ENCODE measurements at regions not wholly inside any gene's neighbourhood (a gene's known extent, or its start where the extent isn't known, plus 50 kb on each side); places are given as distances from the start of the nearest gene placed in this dataset.

DNA sequence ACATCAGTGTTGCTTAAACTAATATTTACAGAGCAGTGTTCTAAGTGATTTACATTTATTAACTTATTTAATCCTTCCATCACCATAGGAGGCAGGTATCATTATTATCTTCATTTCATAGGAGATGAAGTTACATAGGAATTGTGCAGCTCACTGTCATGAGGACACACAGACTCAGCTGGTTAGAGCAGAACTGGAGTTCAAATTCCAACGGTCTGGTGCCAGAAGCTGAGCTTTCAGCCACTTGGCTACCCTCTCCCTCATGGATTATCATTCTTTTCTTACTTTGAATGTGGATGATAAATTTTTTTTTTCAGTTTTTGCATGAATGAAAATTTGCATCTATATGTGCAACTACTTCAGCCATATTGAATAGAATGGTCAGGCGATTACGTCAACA, 86.0 kb upstream of the LRIG1 start:
- no peaks in the 10 kb centered on the region for H3K27me3 ChIP-seq
- 91 to 94% methylated on average over 3 of the region's 3 CpGs for WGBS, 2 donors
- no peak overlapping the region for H3K27ac ChIP-seq
- no peak for ATAC-seq
- TF ChIP-seq, protein P1, sequence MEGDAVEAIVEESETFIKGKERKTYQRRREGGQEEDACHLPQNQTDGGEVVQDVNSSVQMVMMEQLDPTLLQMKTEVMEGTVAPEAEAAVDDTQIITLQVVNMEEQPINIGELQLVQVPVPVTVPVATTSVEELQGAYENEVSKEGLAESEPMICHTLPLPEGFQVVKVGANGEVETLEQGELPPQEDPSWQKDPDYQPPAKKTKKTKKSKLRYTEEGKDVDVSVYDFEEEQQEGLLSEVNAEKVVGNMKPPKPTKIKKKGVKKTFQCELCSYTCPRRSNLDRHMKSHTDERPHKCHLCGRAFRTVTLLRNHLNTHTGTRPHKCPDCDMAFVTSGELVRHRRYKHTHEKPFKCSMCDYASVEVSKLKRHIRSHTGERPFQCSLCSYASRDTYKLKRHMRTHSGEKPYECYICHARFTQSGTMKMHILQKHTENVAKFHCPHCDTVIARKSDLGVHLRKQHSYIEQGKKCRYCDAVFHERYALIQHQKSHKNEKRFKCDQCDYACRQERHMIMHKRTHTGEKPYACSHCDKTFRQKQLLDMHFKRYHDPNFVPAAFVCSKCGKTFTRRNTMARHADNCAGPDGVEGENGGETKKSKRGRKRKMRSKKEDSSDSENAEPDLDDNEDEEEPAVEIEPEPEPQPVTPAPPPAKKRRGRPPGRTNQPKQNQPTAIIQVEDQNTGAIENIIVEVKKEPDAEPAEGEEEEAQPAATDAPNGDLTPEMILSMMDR (IDR thresholded peaks at IDR 0.05): no peak
- intact Hi-C loops (cut with DNase I): no loop called here
- no peaks in the 10 kb centered on the region for H3K36me3 ChIP-seq
- no peaks in the 10 kb centered on the region for H3K4me1 ChIP-seq
- H3K4me3 ChIP-seq: no peak overlapping the region
- no peak for DNase-seq
- no peaks in the 10 kb centered on the region for H3K9me3 ChIP-seq

DNA sequence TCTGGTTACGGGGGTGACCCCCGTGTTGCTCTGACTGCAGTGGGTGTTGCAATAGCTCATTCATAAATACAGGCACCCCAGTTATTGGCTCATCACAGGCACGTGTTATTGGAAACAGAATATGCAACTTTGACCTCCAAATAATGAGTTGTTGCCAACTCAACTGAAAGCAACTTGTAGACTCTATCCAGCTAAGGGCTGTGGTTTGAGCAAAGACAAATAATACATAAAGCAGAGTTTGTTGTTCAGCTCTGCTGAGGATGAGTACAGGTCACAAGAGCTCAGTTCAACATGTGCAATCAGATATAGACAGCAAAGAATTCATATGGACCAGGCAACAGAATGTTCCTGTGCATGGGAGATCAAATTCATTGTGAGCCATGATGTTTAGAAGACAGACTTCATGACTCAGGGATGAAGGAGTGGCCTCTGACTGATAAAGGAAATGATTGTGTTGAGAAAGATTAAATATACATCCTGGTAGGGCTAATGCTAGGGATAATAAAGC, 87.6 kb upstream of the LRIG1 start:
- ATAC-seq: no peak
- no peak overlapping the region for H3K4me3 ChIP-seq
- H3K9me3 ChIP-seq: no peaks in the 10 kb centered on the region
- no peaks in the 10 kb centered on the region for H3K4me1 ChIP-seq
- no peak for DNase-seq
- TF ChIP-seq, protein P1 (IDR thresholded peaks at IDR 0.05): no peak
- 83 to 87% methylated on average over 3 of the region's 3 CpGs for WGBS, 2 donors
- intact Hi-C loops (cut with DNase I): no loop called here
- H3K27ac ChIP-seq: no peak overlapping the region
- no peaks in the 10 kb centered on the region for H3K27me3 ChIP-seq
- H3K36me3 ChIP-seq: no peaks in the 10 kb centered on the region

DNA sequence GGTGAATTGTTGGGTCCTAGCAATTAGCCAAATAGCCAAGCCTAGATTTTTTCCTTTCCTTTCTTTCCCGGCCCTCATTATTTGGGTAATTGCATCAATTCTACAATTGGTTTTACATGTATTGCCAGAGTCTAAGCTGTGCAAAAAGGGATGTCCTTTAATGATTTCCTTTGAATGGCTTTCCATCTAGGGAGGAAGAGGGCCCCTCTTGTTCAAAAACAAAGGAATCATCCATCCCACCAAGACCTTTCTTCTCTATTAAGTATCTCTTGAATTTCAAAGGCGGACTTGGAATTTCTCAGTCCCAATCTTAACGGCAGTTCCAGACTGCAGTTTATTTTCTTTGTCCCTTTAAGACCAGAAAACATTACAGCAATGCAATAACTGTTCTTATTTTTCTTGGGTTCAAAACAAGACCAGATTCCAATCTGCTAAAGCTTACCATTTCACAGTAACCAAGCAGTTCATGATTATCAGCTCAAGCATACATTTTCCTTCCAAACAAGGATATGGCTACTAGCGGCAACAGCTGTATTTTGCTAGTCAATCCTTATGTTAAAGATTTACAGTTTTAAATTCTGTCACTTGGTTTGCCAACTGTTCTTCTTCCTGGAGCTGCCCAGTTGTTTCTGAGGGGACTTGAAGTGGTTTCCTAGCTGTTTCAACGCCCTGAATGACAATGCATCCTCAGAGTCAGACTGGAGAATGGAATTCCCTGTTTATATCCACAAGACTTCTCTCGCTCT, 91.4 kb upstream of the LRIG1 start:
- no peak for ATAC-seq

DNA sequence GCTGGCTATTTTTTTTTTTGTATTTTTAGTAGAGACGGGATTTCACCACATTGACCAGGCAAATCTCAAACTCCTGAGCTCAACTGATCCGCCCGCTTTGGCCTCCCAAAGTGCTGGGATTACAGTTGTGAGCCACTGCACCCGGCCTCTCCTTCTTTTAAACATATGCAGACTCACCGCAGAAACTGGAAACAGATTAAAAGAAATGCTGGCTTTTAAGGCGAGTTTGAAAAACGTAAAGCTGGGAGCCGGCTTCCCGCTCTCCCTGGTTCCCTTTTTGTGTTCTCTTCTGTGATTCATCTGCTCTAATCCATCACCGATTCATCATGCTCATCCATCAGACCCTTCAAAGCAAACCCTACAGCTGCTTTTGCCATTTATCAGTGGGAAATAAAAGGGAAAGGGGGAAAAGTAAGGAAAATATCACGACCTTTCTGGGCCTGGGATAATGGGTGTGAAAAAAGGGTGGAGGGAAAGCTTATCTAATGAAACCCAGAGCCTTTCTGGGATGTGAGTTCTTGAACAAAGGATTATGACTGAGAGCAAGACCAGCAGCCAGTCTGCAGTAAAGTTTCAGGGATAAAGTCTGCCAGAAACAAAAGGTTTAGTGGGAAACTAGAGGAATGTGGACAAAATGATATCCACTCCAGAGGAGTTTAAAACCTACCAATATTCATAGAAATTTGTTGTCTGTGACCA, 92.3 kb upstream of the LRIG1 start:
- Histone ChIP-seq H3K4me3 (no peak overlapping the region), H3K27me3 (no peaks in the 10 kb centered on the region), H3K27ac (no peak overlapping the region), H3K36me3 (no peaks in the 10 kb centered on the region), H3K4me1 (peaks cover 0 to 5% (median 0%) of the 10 kb centered on the region in 9 donors), H3K9me3 (no peaks in the 10 kb centered on the region)
- 66 to 80% methylated on average over 11 of the region's 11 CpGs for WGBS, 2 donors
- intact Hi-C loops (cut with DNase I): no loop called here
- TF ChIP-seq, protein P1 (IDR thresholded peaks at IDR 0.05): no peak
- DNase-seq: no peak
- ATAC-seq: no peak

More for the DNA sequence above, 91.4 kb upstream of the LRIG1 start:
- TF ChIP-seq, protein P1 (IDR thresholded peaks at IDR 0.05): no peak
- Histone ChIP-seq H3K9me3 (no peaks in the 10 kb centered on the region), H3K4me1 (no peaks in the 10 kb centered on the region), H3K27me3 (no peaks in the 10 kb centered on the region), H3K4me3 (no peak overlapping the region), H3K36me3 (no peaks in the 10 kb centered on the region), H3K27ac (no peak overlapping the region)
- no peak for DNase-seq
- WGBS, 2 donors: 64 to 74% methylated on average over 6 of the region's 6 CpGs
- intact Hi-C loops (cut with DNase I): no loop called here

Measured in heart right ventricle (tissue), 16 donors.